Neural progenitor cell (in vitro differentiated cells): ENCODE measurements at regions not wholly inside any gene's neighbourhood (a gene's known extent, or its start where the extent isn't known, plus 50 kb on each side); places are given as distances from the start of the nearest gene placed in this dataset.
"Not testable (repeated sequence)": the region's sequence is repeated elsewhere in the genome, so short reads cannot be mapped to it uniquely, and the experiment has no call there.

Experiments
- EZH2 ChIP-seq: fragments of 200-600 bp; sonication (generic); IDR thresholded peaks from 2 replicates; pipeline ENCODE4 v1.6.1; 2017; ENCODE audit warnings: antibody characterized with exemption, mild to moderate bottlenecking, moderate library complexity
- EZH2phosphoT487 ChIP-seq: fragments of 200-600 bp; sonication (generic); IDR thresholded peaks from 2 replicates; pipeline ENCODE4 v1.6.1; 2017; ENCODE audit warnings: antibody characterized with exemption
- TF ChIP-seq, protein P1 (sequence below): fragments of 200-600 bp; sonication (generic); IDR thresholded peaks from 2 replicates; pipeline ENCODE4 v1.5.1; 2017; ENCODE audit warnings: antibody characterized with exemption, mild to moderate bottlenecking

DNA sequence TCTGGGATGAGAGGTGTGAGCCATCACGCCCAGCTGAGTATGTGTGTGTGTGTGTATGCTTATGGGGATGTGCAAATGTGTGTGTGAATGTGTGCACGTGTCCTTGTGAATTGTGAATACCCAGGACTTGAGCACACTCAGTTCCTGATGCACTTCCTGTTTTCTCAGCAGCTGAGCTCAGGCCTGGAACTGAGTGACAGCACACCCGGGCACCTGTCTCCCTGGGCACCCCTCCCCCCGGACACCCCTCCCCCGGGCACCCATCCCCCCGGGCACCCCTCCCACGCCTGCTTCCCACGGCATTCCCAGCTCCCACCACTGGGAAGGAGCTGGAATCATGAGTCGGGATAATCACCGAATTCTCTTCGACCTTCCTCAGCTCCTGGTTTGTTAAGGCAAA, 2744.1 kb upstream of the TPTE start:
- not testable (repeated sequence) for TF ChIP-seq EZH2, EZH2phosphoT487
- TF ChIP-seq, protein P1, sequence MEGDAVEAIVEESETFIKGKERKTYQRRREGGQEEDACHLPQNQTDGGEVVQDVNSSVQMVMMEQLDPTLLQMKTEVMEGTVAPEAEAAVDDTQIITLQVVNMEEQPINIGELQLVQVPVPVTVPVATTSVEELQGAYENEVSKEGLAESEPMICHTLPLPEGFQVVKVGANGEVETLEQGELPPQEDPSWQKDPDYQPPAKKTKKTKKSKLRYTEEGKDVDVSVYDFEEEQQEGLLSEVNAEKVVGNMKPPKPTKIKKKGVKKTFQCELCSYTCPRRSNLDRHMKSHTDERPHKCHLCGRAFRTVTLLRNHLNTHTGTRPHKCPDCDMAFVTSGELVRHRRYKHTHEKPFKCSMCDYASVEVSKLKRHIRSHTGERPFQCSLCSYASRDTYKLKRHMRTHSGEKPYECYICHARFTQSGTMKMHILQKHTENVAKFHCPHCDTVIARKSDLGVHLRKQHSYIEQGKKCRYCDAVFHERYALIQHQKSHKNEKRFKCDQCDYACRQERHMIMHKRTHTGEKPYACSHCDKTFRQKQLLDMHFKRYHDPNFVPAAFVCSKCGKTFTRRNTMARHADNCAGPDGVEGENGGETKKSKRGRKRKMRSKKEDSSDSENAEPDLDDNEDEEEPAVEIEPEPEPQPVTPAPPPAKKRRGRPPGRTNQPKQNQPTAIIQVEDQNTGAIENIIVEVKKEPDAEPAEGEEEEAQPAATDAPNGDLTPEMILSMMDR = not testable (repeated sequence)
